DOHH2 (cell line): ENCODE measurements at regions not wholly inside any gene's neighbourhood (a gene's known extent, or its start where the extent isn't known, plus 50 kb on each side); places are given as distances from the start of the nearest gene placed in this dataset.

Experiments used
- H3F3A ChIP-seq: fragments of 200-600 bp; sonication (generic), shearing (Covaris generic); 2 replicates; pipeline ENCODE4 v1.6.0; 2016; ENCODE audit warnings: antibody characterized with exemption, mild to moderate bottlenecking; ENCODE audit not compliant: control insufficient read depth, insufficient read depth
- H3K27ac ChIP-seq: fragments of 200-600 bp; sonication (generic); 2 replicates; pipeline ENCODE4 v1.5.1; 2014; ENCODE audit warnings: low read depth, mild to moderate bottlenecking, low read length, moderate library complexity
- H3K27me3 ChIP-seq: fragments of 200-600 bp; sonication (generic); 2 replicates; pipeline ENCODE4 v1.6.1; 2014; ENCODE audit warnings: mild to moderate bottlenecking, low read length, mixed read lengths; ENCODE audit not compliant: control insufficient read depth
- H3K36me3 ChIP-seq: fragments of 200-600 bp; sonication (generic); 2 replicates; pipeline ENCODE4 v1.6.1; 2014; ENCODE audit warnings: mild to moderate bottlenecking, low read length, moderate library complexity, mixed read lengths; ENCODE audit not compliant: control insufficient read depth
- H3K4me1 ChIP-seq: fragments of 200-600 bp; sonication (generic); 2 replicates; pipeline ENCODE4 v1.6.1; 2014; ENCODE audit warnings: mild to moderate bottlenecking, low read length, mixed read lengths; ENCODE audit not compliant: control insufficient read depth
- H3K4me2 ChIP-seq: fragments of 200-600 bp; sonication (generic); 2 replicates; pipeline ENCODE4 v1.6.0; 2014; ENCODE audit warnings: mild to moderate bottlenecking, low read length, moderate library complexity
- H3K4me3 ChIP-seq: fragments of 200-600 bp; sonication (generic); 2 replicates; pipeline ENCODE4 v1.5.1; 2014; ENCODE audit warnings: mild to moderate bottlenecking, low read length, mixed read lengths
- H3K79me2 ChIP-seq: fragments of 200-600 bp; sonication (generic); 2 replicates; pipeline ENCODE4 v1.6.1; 2014; ENCODE audit warnings: mild to moderate bottlenecking, low read length, mixed read lengths; ENCODE audit not compliant: control insufficient read depth
- H3K9me2 ChIP-seq: fragments of 200-600 bp; sonication (generic); replicated peaks from 2 replicates; pipeline ENCODE4 v1.6.1; 2014; ENCODE audit warnings: mild to moderate bottlenecking, low read length, mixed read lengths; ENCODE audit not compliant: control insufficient read depth
- H3K9me3 ChIP-seq: fragments of 200-600 bp; sonication (generic); 2 replicates; pipeline ENCODE4 v1.6.1; 2014; ENCODE audit warnings: antibody characterized with exemption, low read length, mixed read lengths; ENCODE audit not compliant: control insufficient read depth, insufficient read depth
- H4K20me1 ChIP-seq: fragments of 200-600 bp; sonication (generic); 2 replicates; pipeline ENCODE4 v1.6.0; 2014; ENCODE audit warnings: low read depth, mild to moderate bottlenecking, antibody characterized with exemption, low read length, moderate library complexity; ENCODE audit not compliant: control insufficient read depth, insufficient read depth
- EZH2phosphoT487 ChIP-seq: fragments of 200-600 bp; sonication (generic); IDR thresholded peaks from 2 replicates; pipeline ENCODE4 v1.6.1; 2017; ENCODE audit warnings: borderline replicate concordance, mild to moderate bottlenecking, antibody characterized with exemption, low read length, moderate library complexity, mixed read lengths
- TF ChIP-seq, protein P1 (sequence below): fragments of 200-600 bp; sonication (generic); IDR thresholded peaks from one replicate; pipeline ENCODE4 v1.5.1; 2014; ENCODE audit warnings: antibody characterized with exemption, mild to moderate bottlenecking, low read depth, low read length; ENCODE audit not compliant: poor library complexity, severe bottlenecking

DNA sequence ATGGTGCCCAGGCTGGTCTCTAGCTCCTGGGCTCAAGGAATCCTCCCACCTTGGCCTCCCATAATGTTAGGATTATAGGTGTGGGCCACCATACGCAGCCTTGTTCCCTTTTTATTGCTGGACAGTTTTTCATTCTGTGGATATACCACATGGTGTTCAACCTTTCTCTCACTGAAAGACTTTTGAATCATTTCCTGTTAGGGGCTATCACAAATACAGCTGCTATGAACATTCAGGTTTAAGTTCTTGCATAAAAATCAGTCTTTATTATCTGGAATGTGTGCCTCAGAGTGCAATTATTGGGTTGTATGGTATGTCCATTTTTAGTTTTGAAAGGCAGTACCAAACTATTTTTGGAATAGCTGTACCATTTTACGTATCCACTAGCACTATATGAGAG is 647.2 kb downstream of the LIG4 start:
- H3K27me3 ChIP-seq = no peaks in the 10 kb centered on the region
- H3K4me1 ChIP-seq = no peaks in the 10 kb centered on the region
- H3K9me2 ChIP-seq = no peaks in the 10 kb centered on the region
- no peaks in the 10 kb centered on the region for H3K9me3 ChIP-seq
- TF ChIP-seq EZH2phosphoT487 = no peak
- TF ChIP-seq, protein P1, sequence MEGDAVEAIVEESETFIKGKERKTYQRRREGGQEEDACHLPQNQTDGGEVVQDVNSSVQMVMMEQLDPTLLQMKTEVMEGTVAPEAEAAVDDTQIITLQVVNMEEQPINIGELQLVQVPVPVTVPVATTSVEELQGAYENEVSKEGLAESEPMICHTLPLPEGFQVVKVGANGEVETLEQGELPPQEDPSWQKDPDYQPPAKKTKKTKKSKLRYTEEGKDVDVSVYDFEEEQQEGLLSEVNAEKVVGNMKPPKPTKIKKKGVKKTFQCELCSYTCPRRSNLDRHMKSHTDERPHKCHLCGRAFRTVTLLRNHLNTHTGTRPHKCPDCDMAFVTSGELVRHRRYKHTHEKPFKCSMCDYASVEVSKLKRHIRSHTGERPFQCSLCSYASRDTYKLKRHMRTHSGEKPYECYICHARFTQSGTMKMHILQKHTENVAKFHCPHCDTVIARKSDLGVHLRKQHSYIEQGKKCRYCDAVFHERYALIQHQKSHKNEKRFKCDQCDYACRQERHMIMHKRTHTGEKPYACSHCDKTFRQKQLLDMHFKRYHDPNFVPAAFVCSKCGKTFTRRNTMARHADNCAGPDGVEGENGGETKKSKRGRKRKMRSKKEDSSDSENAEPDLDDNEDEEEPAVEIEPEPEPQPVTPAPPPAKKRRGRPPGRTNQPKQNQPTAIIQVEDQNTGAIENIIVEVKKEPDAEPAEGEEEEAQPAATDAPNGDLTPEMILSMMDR = no peak
- no peaks in the 10 kb centered on the region for H3F3A ChIP-seq
- H3K27ac ChIP-seq = no peak overlapping the region
- no peak overlapping the region for H3K4me3 ChIP-seq
- no peaks in the 10 kb centered on the region for H3K79me2 ChIP-seq
- no peaks in the 10 kb centered on the region for H3K36me3 ChIP-seq
- H4K20me1 ChIP-seq = no peaks in the 10 kb centered on the region
- no peak overlapping the region for H3K4me2 ChIP-seq

DNA sequence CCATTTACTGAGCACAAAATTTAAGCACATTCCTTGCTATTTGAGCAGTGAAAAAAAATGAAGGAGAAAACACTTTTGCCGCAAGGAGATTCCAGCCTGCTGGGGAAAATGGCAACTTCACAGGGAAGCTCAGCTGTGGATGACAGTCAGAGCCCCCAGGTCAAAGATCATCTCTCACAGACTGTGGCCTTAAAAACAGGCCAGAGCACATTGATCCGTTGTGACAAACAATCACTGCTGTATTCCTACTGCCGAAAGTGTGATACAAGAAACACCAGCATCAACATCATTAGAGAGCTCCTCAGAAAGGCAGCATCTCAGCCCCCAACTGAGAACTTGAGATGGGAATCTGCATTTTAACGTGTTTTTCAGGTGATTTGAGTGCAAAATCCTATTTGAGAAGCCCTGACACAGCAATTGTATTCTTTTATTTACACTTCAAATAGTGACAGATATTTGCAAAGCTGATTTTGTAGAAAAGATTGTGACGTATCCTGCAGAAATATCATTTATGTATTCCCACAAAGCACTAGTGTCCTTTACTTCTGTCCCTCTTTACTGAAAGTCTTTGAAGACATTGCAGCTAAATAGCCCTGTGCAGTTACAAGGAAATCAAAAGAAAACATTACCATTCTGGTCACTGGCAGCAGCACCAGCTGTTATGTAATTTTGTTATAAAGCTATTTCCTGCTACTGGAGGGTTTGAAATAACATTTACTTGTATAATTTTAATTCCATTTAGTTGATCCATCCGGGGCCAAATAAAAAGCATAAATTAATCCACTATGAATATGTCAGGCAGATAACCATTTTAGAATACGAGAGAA is 652.0 kb downstream of the LIG4 start:
- no peak overlapping the region for H3K4me2 ChIP-seq
- H3K79me2 ChIP-seq = no peaks in the 10 kb centered on the region
- no peaks in the 10 kb centered on the region for H3K36me3 ChIP-seq
- no peaks in the 10 kb centered on the region for H3K27me3 ChIP-seq
- no peaks in the 10 kb centered on the region for H3K9me3 ChIP-seq
- H3K9me2 ChIP-seq = no peaks in the 10 kb centered on the region
- no peak overlapping the region for H3K27ac ChIP-seq
- H3K4me3 ChIP-seq = no peak overlapping the region
- no peaks in the 10 kb centered on the region for H3K4me1 ChIP-seq
- no peaks in the 10 kb centered on the region for H4K20me1 ChIP-seq
- no peaks in the 10 kb centered on the region for H3F3A ChIP-seq
- no peak for TF ChIP-seq EZH2phosphoT487
- TF ChIP-seq, protein P1 = no peak

DNA sequence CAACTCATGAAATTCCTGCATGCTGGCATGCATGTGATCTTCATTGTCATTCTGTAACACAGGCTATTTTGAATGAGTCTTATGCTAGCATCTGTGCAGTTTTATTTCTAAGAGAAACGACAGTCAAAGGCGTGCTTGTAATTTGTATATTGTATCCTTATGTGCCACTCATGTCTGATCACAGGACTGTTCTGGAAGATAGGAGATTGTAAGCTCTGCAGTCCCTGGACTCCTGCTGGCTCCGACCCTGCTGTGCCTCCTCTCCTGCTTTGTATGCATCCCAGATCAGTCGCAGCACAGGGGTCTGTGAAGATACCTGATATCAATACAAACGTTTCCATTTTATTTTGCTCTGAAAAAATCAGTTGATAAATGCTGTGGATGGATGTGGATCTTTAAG is 653.1 kb downstream of the LIG4 start:
- Histone ChIP-seq H4K20me1 (no peaks in the 10 kb centered on the region), H3K79me2 (no peaks in the 10 kb centered on the region)

More for the DNA sequence above, 653.1 kb downstream of the LIG4 start:
- no peaks in the 10 kb centered on the region for H3K9me3 ChIP-seq
- TF ChIP-seq, protein P1 = no peak
- TF ChIP-seq EZH2phosphoT487 = no peak
- no peaks in the 10 kb centered on the region for H3K4me1 ChIP-seq
- H3K4me2 ChIP-seq = no peak overlapping the region
- no peaks in the 10 kb centered on the region for H3K27me3 ChIP-seq
- H3K27ac ChIP-seq = no peak overlapping the region
- no peaks in the 10 kb centered on the region for H3F3A ChIP-seq
- H3K36me3 ChIP-seq = no peaks in the 10 kb centered on the region
- H3K9me2 ChIP-seq = no peaks in the 10 kb centered on the region
- no peak overlapping the region for H3K4me3 ChIP-seq
